ENCODE measurements at regions not wholly inside any gene's neighbourhood (a gene's known extent, or its start where the extent isn't known, plus 50 kb on each side); places are given as distances from the start of the nearest gene placed in this dataset.
"Not testable (repeated sequence)": the region's sequence is repeated elsewhere in the genome, so short reads cannot be mapped to it uniquely, and the experiment has no call there.

- DNase-seq, result no peak
Observed at GRCh38 chr1:93773049-93773838, 91.6 kb upstream of the BCAR3 start.

- DNase-seq, result no peak
Observed at GRCh38 chr1:93771843-93772242, 90.2 kb upstream of the BCAR3 start.

GRCh38 chr1:93770640-93771039 is 89.0 kb upstream of the BCAR3 start:
- DNase-seq, result peak; percentile 24 to 35

GRCh38 chr1:93769777-93770176 is 88.1 kb upstream of the BCAR3 start:
- no peak for DNase-seq

GRCh38 chr1:93768380-93768863 is 86.8 kb upstream of the BCAR3 start:
- DNase-seq, result peak; percentile 13 to 31

- no peak for DNase-seq
Observed at GRCh38 chr1:93766451-93766850, 84.8 kb upstream of the BCAR3 start.

- DNase-seq, result no peak
Observed at GRCh38 chr1:93765099-93765498, 83.5 kb upstream of the BCAR3 start.

- no peak for DNase-seq
Observed at GRCh38 chr1:93764366-93764750, 82.7 kb upstream of the BCAR3 start.

GRCh38 chr1:93763704-93764365 is 82.2 kb upstream of the BCAR3 start:
- no peak for DNase-seq

- no peak for DNase-seq
Observed at GRCh38 chr1:93758842-93759515, 77.3 kb upstream of the BCAR3 start.

- DNase-seq, result no peak
Observed at GRCh38 chr1:93757256-93758036, 75.8 kb upstream of the BCAR3 start.

GRCh38 chr1:93756657-93757056 is 75.0 kb upstream of the BCAR3 start:
- no peak for DNase-seq

- not testable (repeated sequence) for DNase-seq
Observed at GRCh38 chr1:93755251-93755715, 73.6 kb upstream of the BCAR3 start.

- DNase-seq, result no peak
Observed at GRCh38 chr1:93753791-93754763, 72.4 kb upstream of the BCAR3 start.

- no peak for DNase-seq
Observed at GRCh38 chr1:93751377-93752250, 70.0 kb upstream of the BCAR3 start.

- DNase-seq, result no peak
Observed at GRCh38 chr1:93750955-93751354, 69.3 kb upstream of the BCAR3 start.

GRCh38 chr1:93749894-93750301 is 68.3 kb upstream of the BCAR3 start:
- peak in 1 of 2 experiments; percentile 11 for DNase-seq

GRCh38 chr1:93749487-93749886 is 67.8 kb upstream of the BCAR3 start:
- no peak for DNase-seq

GRCh38 chr1:93746021-93746812 is 64.6 kb upstream of the BCAR3 start:
- DNase-seq, result no peak

Data from Kasumi-1 (cell line).